Naive thymus-derived CD4-positive, alpha-beta T cell (primary cell): ENCODE measurements at regions not wholly inside any gene's neighbourhood (a gene's known extent, or its start where the extent isn't known, plus 50 kb on each side); places are given as distances from the start of the nearest gene placed in this dataset.
A peak's percentile ranks its signal among the peaks of the same experiment; 100 is the strongest.

Source experiments
- ATAC-seq: fragments of 150-1000 bp; cut with Tn5 transposase; 2 replicates; pipeline ENCODE4 v1.10.0; 2021; ENCODE audit warnings: mild to moderate bottlenecking, moderate library complexity
- CTCF ChIA-PET: fragments of 350-600 bp; sonication (Branson Sonifier 250); formaldehyde crosslinking; loops from one replicate; lab custom pipeline; 2021; ENCODE audit warnings: antibody characterized with exemption; lab: Charles Lee
- POLR2A ChIA-PET: fragments of 350-600 bp; sonication (Branson Sonifier 250); formaldehyde crosslinking; loops from one replicate; lab custom pipeline; 2021; ENCODE audit warnings: antibody characterized with exemption, inconsistent platforms; lab: Charles Lee
- DNase-seq, 9 donors: peaks; one replicate each; pipeline versions ENCODE4 v3.0.0 to v3.0.0-alpha.2; 2020 to 2022; ENCODE audit warnings: mixed read lengths in 1 of 9
- H3K27ac ChIP-seq: one replicate; pipeline ENCODE4 v1.7.0; 2013; ENCODE audit warnings: mild to moderate bottlenecking, low read depth, low read length, moderate library complexity
- H3K27me3 ChIP-seq, 2 donors: one replicate each; pipeline ENCODE4 v1.7.0; 2013; ENCODE audit warnings: low read length in 2 of 2, mild to moderate bottlenecking in 2 of 2, moderate library complexity in 2 of 2; ENCODE audit not compliant: control insufficient read depth in 2 of 2, insufficient read depth in 2 of 2
- H3K36me3 ChIP-seq, 3 experiments: 1 replicate in 2 of 3; 2 replicates in 1 of 3; pipeline ENCODE4 v1.7.0; 2013; ENCODE audit warnings: low read length in 3 of 3, mild to moderate bottlenecking in 3 of 3, moderate library complexity in 1 of 3; ENCODE audit not compliant: insufficient read depth in 3 of 3, control insufficient read depth in 2 of 3
- H3K4me1 ChIP-seq, 2 donors: one replicate each; pipeline ENCODE4 v1.7.0; 2013; ENCODE audit warnings: low read length in 2 of 2, mild to moderate bottlenecking in 2 of 2, moderate library complexity in 1 of 2; ENCODE audit not compliant: control insufficient read depth in 2 of 2, insufficient read depth in 2 of 2
- H3K4me3 ChIP-seq: 2 replicates; pipeline ENCODE4 v1.7.0; 2013; ENCODE audit warnings: mild to moderate bottlenecking, low read length
- H3K9me3 ChIP-seq, 3 experiments: 1 replicate in 2 of 3; 2 replicates in 1 of 3; pipeline ENCODE4 v1.7.0; 2013; ENCODE audit warnings: low read length in 3 of 3; ENCODE audit not compliant: control insufficient read depth in 2 of 3
- H3K27ac Mint-ChIP-seq, 9 donors: one replicate each; pipeline ENCODE4 v1.8.0; 2020 to 2022; ENCODE audit warnings: mixed read lengths in 9 of 9, mild to moderate bottlenecking in 8 of 9, moderate library complexity in 5 of 9, inconsistent platforms in 2 of 9
- H3K27me3 Mint-ChIP-seq, 5 donors: one replicate each; pipeline ENCODE4 v1.8.0; 2021 to 2022; ENCODE audit warnings: mixed read lengths in 5 of 5, mild to moderate bottlenecking in 1 of 5
- H3K36me3 Mint-ChIP-seq, 5 donors: one replicate each; pipeline ENCODE4 v1.8.0; 2020 to 2022; ENCODE audit warnings: mixed read lengths in 5 of 5, mild to moderate bottlenecking in 3 of 5, inconsistent platforms in 1 of 5
- H3K4me1 Mint-ChIP-seq, 7 donors: one replicate each; pipeline ENCODE4 v1.8.0; 2020 to 2022; ENCODE audit warnings: mixed read lengths in 7 of 7, mild to moderate bottlenecking in 3 of 7, inconsistent platforms in 1 of 7
- H3K4me3 Mint-ChIP-seq, 10 donors: one replicate each; pipeline ENCODE4 v1.8.0; 2020 to 2022; ENCODE audit warnings: mild to moderate bottlenecking in 10 of 10, mixed read lengths in 10 of 10, moderate library complexity in 6 of 10, inconsistent platforms in 2 of 10
- H3K9me3 Mint-ChIP-seq, 11 donors: one replicate each; pipeline ENCODE4 v1.8.0; 2020 to 2022; ENCODE audit warnings: mixed read lengths in 11 of 11, mild to moderate bottlenecking in 4 of 11, inconsistent platforms in 1 of 11, moderate library complexity in 1 of 11
- intact Hi-C, 2 donors: fragments of 100-400 bp; cut with micrococcal nuclease; formaldehyde crosslinking; loops; one replicate each; pipeline ENCODE4 v1.15.1; 2023

DNA sequence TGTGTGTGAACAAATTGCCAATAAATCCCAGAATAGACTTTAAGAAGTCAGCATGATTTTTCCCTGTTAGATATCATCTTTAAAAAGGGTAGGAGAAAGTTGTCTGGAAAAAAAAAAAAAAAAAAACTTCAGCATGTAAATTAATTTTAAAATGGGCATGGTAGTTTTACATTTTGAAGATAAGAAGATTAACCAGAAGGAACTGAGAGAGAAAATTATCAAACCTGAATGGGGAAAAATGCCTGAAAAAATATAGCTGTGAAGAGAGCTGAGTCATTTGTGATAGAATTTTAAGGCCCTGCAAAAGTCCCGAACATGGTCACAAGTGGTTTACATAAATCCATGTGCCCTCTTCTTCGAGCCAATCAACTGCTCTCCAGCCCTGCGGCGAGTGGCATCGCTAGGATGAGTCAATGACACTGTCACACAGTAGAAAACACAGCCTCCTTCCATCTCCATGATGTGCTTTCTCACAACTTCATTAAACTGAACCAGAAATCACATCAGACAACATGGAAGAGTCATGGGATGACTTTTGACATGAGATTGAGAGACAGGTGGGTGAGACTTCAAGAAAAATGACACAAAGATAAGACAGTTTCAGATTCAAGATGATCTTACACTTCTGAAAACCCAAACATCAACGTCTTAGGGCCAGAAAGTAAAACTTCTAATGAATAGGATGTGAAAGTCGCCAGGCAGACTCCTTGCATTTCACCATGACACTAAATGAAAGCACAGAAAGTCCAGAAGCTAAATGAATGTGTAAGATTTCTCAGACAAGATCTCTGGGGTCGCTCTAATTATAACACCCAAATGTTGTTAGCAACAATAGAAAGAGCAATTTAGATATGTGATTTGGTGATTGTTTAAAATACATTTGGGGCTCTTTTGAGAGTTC, 273.0 kb upstream of the ID2 start:
- POLR2A ChIA-PET: no interaction called here

DNA sequence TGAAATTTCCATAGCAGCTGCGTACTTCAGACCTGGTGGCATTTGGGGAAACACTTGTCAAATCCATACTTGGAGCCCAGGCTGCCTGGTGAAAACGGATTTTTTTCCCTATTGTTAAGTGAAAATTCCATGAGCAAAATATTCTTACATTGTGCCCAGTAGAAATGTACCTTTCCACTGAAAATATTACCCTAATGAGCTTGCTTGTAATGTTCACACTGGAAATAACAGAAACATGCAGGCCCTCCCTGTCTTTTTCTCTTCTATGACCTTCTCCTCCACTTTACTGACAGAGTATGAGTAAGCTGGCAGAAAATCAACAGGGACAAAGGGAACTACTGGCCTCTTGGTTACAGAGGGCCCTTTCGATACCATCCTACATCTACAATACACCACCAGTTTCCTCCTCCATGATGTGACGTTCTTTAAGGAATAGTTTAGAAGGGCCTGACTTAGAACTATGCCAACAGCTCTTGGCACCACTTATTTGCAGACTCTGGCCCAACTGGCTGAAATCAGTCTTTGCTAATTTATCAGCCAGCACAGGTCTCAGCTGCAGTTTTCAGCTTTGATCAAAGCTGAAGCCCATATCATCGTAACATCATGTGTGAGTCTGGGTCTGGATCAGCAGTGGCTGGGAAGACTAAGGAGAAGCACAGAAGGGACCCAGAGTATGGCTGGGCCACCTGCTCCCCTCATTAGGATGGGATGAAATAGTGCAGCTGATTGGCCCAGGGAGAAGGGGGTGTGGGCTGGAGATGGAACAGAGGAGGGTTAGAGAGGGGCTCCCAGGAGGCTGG, 272.2 kb upstream of the ID2 start:
- peaks cover 0 to 7% (median 0%) of the 10 kb centered on the region in 5 donors for H3K36me3 Mint-ChIP-seq
- intact Hi-C loops: no loop called here
- ChIA-PET CTCF (no interaction called here), POLR2A (no interaction called here)
- Histone ChIP-seq H3K36me3 (no peaks in the 10 kb centered on the region), H3K27me3 (peaks cover 0 to 3% of the 10 kb centered on the region in 2 donors), H3K4me3 (no peak overlapping the region), H3K9me3 (no peaks in the 10 kb centered on the region), H3K4me1 (peaks cover 0 to 5% of the 10 kb centered on the region in 2 donors), H3K27ac (no peak overlapping the region)
- H3K9me3 Mint-ChIP-seq: peaks cover 0 to under 1% (median 0%) of the 10 kb centered on the region in 11 donors
- DNase-seq (no peak), ATAC-seq (no peak)
- no peak overlapping the region for H3K4me3 Mint-ChIP-seq
- H3K4me1 Mint-ChIP-seq: peaks cover 0 to 22% (median 0%) of the 10 kb centered on the region in 7 donors
- H3K27me3 Mint-ChIP-seq: peaks cover 0 to 13% (median 0%) of the 10 kb centered on the region in 5 donors
- H3K27ac Mint-ChIP-seq: peak overlapping the region in 2 of 9 donors; percentile 81 to 87

More for the DNA sequence above, 273.0 kb upstream of the ID2 start:
- ATAC-seq (peak; percentile 72), DNase-seq (peak in 1 of 9 donors; percentile 64)
- Mint-ChIP-seq H3K27ac (peak overlapping the region in 1 of 9 donors; percentile 87), H3K27me3 (peaks cover 0 to 13% (median 0%) of the 10 kb centered on the region in 5 donors), H3K9me3 (peaks cover 0 to 2% (median 0%) of the 10 kb centered on the region in 11 donors), H3K4me1 (peaks cover 0 to 22% (median 4%) of the 10 kb centered on the region in 7 donors), H3K4me3 (peak overlapping the region in 1 of 10 donors; percentile 58), H3K36me3 (peaks cover 0 to 9% (median 0%) of the 10 kb centered on the region in 5 donors)
- CTCF ChIA-PET: no interaction called here
- Histone ChIP-seq H3K36me3 (no peaks in the 10 kb centered on the region), H3K27me3 (peaks cover 0 to 3% of the 10 kb centered on the region in 2 donors), H3K4me3 (no peak overlapping the region), H3K9me3 (no peaks in the 10 kb centered on the region), H3K4me1 (peaks cover 0 to 5% of the 10 kb centered on the region in 2 donors), H3K27ac (no peak overlapping the region)
- intact Hi-C loops: no loop called here

GRCh38 chr2:8412082-8412481, 269.8 kb upstream of the ID2 start:
- peaks cover 0 to 5% of the 10 kb centered on the region in 2 donors for H3K4me1 ChIP-seq
- POLR2A ChIA-PET: interaction anchor here (0.5 kb wide), 1 partner anchor 35 kb away, joined by 3 read pairs; no protein-coding TSS in a partner anchor

GRCh38 chr2:8412586-8412985, 269.3 kb upstream of the ID2 start:
- Histone ChIP-seq H3K27ac (no peak overlapping the region), H3K27me3 (peaks cover 0 to 3% of the 10 kb centered on the region in 2 donors), H3K36me3 (no peaks in the 10 kb centered on the region), H3K4me3 (no peak overlapping the region), H3K9me3 (no peaks in the 10 kb centered on the region), H3K4me1 (peaks cover 0 to 5% of the 10 kb centered on the region in 2 donors)
- Mint-ChIP-seq H3K27ac (no peak overlapping the region), H3K27me3 (peaks cover 0 to 25% (median 0%) of the 10 kb centered on the region in 5 donors), H3K9me3 (no peaks in the 10 kb centered on the region), H3K4me1 (peaks cover 0 to 17% (median 4%) of the 10 kb centered on the region in 7 donors), H3K36me3 (peaks cover 0 to 7% (median 0%) of the 10 kb centered on the region in 5 donors), H3K4me3 (no peak overlapping the region)
- intact Hi-C loops: no loop called here
- DNase-seq (no peak), ATAC-seq (no peak)
- ChIA-PET CTCF (no interaction called here), POLR2A (interaction anchor here (0.5 kb wide), 1 partner anchor 34 kb away, joined by 3 read pairs; no protein-coding TSS in a partner anchor)

More at GRCh38 chr2:8412082-8412481, 269.8 kb upstream of the ID2 start:
- H3K27ac Mint-ChIP-seq: no peak overlapping the region
- H3K36me3 Mint-ChIP-seq: peaks cover 0 to 8% (median 0%) of the 10 kb centered on the region in 5 donors
- peaks cover 0 to 19% (median 4%) of the 10 kb centered on the region in 7 donors for H3K4me1 Mint-ChIP-seq
- no peak for ATAC-seq
- no peak for DNase-seq
- no peaks in the 10 kb centered on the region for H3K9me3 Mint-ChIP-seq
- CTCF ChIA-PET: no interaction called here
- Histone ChIP-seq H3K27ac (no peak overlapping the region), H3K27me3 (peaks cover 0 to 3% of the 10 kb centered on the region in 2 donors), H3K4me3 (no peak overlapping the region), H3K36me3 (no peaks in the 10 kb centered on the region), H3K9me3 (no peaks in the 10 kb centered on the region)
- peaks cover 0 to 25% (median 0%) of the 10 kb centered on the region in 5 donors for H3K27me3 Mint-ChIP-seq
- no peak overlapping the region for H3K4me3 Mint-ChIP-seq
- intact Hi-C loops: no loop called here

GRCh38 chr2:8413589-8414135, 268.2 kb upstream of the ID2 start:
- Histone ChIP-seq H3K36me3 (no peaks in the 10 kb centered on the region), H3K27ac (no peak overlapping the region), H3K4me1 (peaks cover 0 to 5% of the 10 kb centered on the region in 2 donors), H3K27me3 (peaks cover 0 to 3% of the 10 kb centered on the region in 2 donors), H3K4me3 (no peak overlapping the region), H3K9me3 (no peaks in the 10 kb centered on the region)
- ATAC-seq (peak; percentile 39), DNase-seq (no peak)
- Mint-ChIP-seq H3K4me1 (peaks cover 0 to 13% (median 4%) of the 10 kb centered on the region in 7 donors), H3K4me3 (no peak overlapping the region), H3K9me3 (no peaks in the 10 kb centered on the region), H3K27me3 (peaks cover 0 to 28% (median 0%) of the 10 kb centered on the region in 5 donors), H3K36me3 (peaks cover 0 to 11% (median 0%) of the 10 kb centered on the region in 5 donors), H3K27ac (no peak overlapping the region)
- CTCF ChIA-PET: no interaction called here
- POLR2A ChIA-PET: no interaction called here
- intact Hi-C loops: no loop called here
